ENCODE measurements at regions not wholly inside any gene's neighbourhood (a gene's known extent, or its start where the extent isn't known, plus 50 kb on each side); places are given as distances from the start of the nearest gene placed in this dataset.

- ChIA-PET SMC1A (ENCODE audit: uncharacterized antibody, unreplicated experiment) (interaction anchor here (1.0 kb wide), 1 partner anchor 15 kb away, joined by 3 read pairs; no protein-coding TSS in a partner anchor), RAD21 (ENCODE audit: unreplicated experiment) (no interaction called here), CTCF (no interaction called here), POLR2A (no interaction called here)
- Histone ChIP-seq H3K27ac (ENCODE audit: control insufficient read depth, insufficient read depth) (no peak overlapping the region), H3K9ac (ENCODE audit: control insufficient read depth, insufficient read depth, low read length) (no peak overlapping the region), H3K4me2 (ENCODE audit: control insufficient read depth, insufficient read depth) (no peak overlapping the region), H3K79me2 (ENCODE audit: control insufficient read depth, insufficient read depth, low read length) (no peaks in the 10 kb centered on the region), H3K4me1 (ENCODE audit: control insufficient read depth, insufficient read depth, low read length) (no peaks in the 10 kb centered on the region), H3K9me3 (replicated peaks; ENCODE audit: control insufficient read depth, insufficient read depth, low read length) (no peaks in the 10 kb centered on the region), H2AFZ (ENCODE audit: control insufficient read depth, low read depth, low read length) (no peak overlapping the region), H3K27me3 (replicated peaks in 1 of 2; ENCODE audit: control insufficient read depth in 2 of 2, insufficient read depth in 2 of 2, low read length in 1 of 2) (no peaks in the 10 kb centered on the region), H4K20me1 (ENCODE audit: control insufficient read depth, insufficient read depth) (no peaks in the 10 kb centered on the region), H3K4me3 (no peak overlapping the region), H3K36me3 (ENCODE audit: control insufficient read depth in 2 of 2, insufficient read depth in 2 of 2, low read length in 1 of 2) (no peaks in the 10 kb centered on the region)
- FAIRE-seq (no peak), ATAC-seq (no peak), DNase-seq (ENCODE audit: low read depth, low spot score) (no peak)
- TF ChIP-seq ZZZ3 (IDR thresholded peaks at IDR 0.05; ENCODE audit: control insufficient read depth, insufficient read length, low read depth) (no peak), EP300 (IDR thresholded peaks at IDR 0.05; ENCODE audit: borderline replicate concordance in 1 of 2, control insufficient read depth in 1 of 2, low read depth in 2 of 2, low read length in 2 of 2) (no peak)
- intact Hi-C loops (cut with micrococcal nuclease; ENCODE audit: unreplicated experiment) (no loop called here), in situ Hi-C loops (cut with MboI) (no loop called here)
- no TSS peak for BruUV-seq (replicated peaks)
- 38% methylated on average over 4 of the region's 4 CpGs for WGBS (ENCODE audit: insufficient coverage, insufficient replicate concordance, low lambda C conversion rate, missing lambda C conversion rate)
Observed at GRCh38 chr3:76789237-76789636, 250.7 kb upstream of the ROBO2 start.

DNA sequence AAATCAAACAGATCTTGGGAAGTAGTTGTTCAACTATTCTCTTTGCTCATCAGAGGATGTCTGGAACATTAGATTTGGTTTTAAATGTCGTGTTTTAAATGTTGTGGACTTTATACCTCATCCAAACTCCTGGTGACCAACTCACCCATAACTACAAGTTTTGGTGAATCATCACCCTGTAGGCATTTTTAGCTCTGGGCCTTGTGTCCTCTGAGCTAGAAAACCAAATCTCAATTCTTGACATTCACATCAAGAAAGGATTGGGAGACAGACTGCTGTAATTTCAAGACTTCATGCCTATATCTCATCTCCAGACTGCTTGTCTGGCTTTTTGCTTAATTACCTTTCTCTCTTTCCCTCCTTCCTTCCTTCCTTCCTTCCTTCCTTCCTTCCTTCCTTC is 228.5 kb upstream of the ROBO2 start:
- Histone ChIP-seq H3K79me2 (ENCODE audit: control insufficient read depth, insufficient read depth, low read length) (no peaks in the 10 kb centered on the region), H3K9me3 (replicated peaks; ENCODE audit: control insufficient read depth, insufficient read depth, low read length) (no peaks in the 10 kb centered on the region), H3K4me2 (ENCODE audit: control insufficient read depth, insufficient read depth) (no peak overlapping the region), H2AFZ (ENCODE audit: control insufficient read depth, low read depth, low read length) (no peak overlapping the region), H3K4me3 (no peak overlapping the region), H3K27me3 (replicated peaks in 1 of 2; ENCODE audit: control insufficient read depth in 2 of 2, insufficient read depth in 2 of 2, low read length in 1 of 2) (no peaks in the 10 kb centered on the region), H3K4me1 (ENCODE audit: control insufficient read depth, insufficient read depth, low read length) (no peaks in the 10 kb centered on the region), H4K20me1 (ENCODE audit: control insufficient read depth, insufficient read depth) (no peaks in the 10 kb centered on the region), H3K9ac (ENCODE audit: control insufficient read depth, insufficient read depth, low read length) (no peak overlapping the region), H3K27ac (ENCODE audit: control insufficient read depth, insufficient read depth) (no peak overlapping the region), H3K36me3 (ENCODE audit: control insufficient read depth in 2 of 2, insufficient read depth in 2 of 2, low read length in 1 of 2) (no peaks in the 10 kb centered on the region)
- DNase-seq (ENCODE audit: low read depth, low spot score) (no peak), FAIRE-seq (no peak), ATAC-seq (no peak)
- intact Hi-C loops (cut with micrococcal nuclease; ENCODE audit: unreplicated experiment) (no loop called here), in situ Hi-C loops (cut with MboI) (no loop called here)
- WGBS (ENCODE audit: insufficient coverage, insufficient replicate concordance, low lambda C conversion rate, missing lambda C conversion rate): 0% methylated on average over 1 of the region's 1 CpG
- RAD21 ChIA-PET (ENCODE audit: unreplicated experiment): no interaction called here
- BruUV-seq (replicated peaks): no TSS peak
- TF ChIP-seq FOXK2 (IDR thresholded peaks at IDR 0.05) (no peak), CREM (IDR thresholded peaks at IDR 0.05; ENCODE audit: low read depth) (no peak), FOS (IDR thresholded peaks at IDR 0.05; ENCODE audit: borderline replicate concordance, extremely low read depth, insufficient read length) (no peak), PAX8 (IDR thresholded peaks at IDR 0.05) (no peak), GABPA (IDR thresholded peaks at IDR 0.05; ENCODE audit: low read depth) (no peak)
- TF ChIP-seq, protein P1, sequence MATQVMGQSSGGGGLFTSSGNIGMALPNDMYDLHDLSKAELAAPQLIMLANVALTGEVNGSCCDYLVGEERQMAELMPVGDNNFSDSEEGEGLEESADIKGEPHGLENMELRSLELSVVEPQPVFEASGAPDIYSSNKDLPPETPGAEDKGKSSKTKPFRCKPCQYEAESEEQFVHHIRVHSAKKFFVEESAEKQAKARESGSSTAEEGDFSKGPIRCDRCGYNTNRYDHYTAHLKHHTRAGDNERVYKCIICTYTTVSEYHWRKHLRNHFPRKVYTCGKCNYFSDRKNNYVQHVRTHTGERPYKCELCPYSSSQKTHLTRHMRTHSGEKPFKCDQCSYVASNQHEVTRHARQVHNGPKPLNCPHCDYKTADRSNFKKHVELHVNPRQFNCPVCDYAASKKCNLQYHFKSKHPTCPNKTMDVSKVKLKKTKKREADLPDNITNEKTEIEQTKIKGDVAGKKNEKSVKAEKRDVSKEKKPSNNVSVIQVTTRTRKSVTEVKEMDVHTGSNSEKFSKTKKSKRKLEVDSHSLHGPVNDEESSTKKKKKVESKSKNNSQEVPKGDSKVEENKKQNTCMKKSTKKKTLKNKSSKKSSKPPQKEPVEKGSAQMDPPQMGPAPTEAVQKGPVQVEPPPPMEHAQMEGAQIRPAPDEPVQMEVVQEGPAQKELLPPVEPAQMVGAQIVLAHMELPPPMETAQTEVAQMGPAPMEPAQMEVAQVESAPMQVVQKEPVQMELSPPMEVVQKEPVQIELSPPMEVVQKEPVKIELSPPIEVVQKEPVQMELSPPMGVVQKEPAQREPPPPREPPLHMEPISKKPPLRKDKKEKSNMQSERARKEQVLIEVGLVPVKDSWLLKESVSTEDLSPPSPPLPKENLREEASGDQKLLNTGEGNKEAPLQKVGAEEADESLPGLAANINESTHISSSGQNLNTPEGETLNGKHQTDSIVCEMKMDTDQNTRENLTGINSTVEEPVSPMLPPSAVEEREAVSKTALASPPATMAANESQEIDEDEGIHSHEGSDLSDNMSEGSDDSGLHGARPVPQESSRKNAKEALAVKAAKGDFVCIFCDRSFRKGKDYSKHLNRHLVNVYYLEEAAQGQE (IDR thresholded peaks at IDR 0.05; ENCODE audit: low read depth, low read length): no peak
- TF ChIP-seq, protein P2, sequence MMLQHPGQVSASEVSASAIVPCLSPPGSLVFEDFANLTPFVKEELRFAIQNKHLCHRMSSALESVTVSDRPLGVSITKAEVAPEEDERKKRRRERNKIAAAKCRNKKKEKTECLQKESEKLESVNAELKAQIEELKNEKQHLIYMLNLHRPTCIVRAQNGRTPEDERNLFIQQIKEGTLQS (IDR thresholded peaks at IDR 0.05; ENCODE audit: borderline replicate concordance, extremely low read depth, low read depth, low read length): no peak
- SMC1A ChIA-PET (ENCODE audit: uncharacterized antibody, unreplicated experiment): no interaction called here
- POLR2A ChIA-PET: interaction anchor here (0.7 kb wide), 1 partner anchor 20 kb away, joined by 4 read pairs; no protein-coding TSS in a partner anchor
- CTCF ChIA-PET: no interaction called here
